GM12874 (cell line): ENCODE measurements at regions not wholly inside any gene's neighbourhood (a gene's known extent, or its start where the extent isn't known, plus 50 kb on each side); places are given as distances from the start of the nearest gene placed in this dataset.

Experiments used
- CTCF ChIP-seq: IDR thresholded peaks from 2 replicates; pipeline ENCODE4 v1.5.1; 2011; ENCODE audit warnings: low read depth, mild to moderate bottlenecking, control low read depth, low read length, moderate library complexity; ENCODE audit not compliant: insufficient read depth

GRCh38 chr7:15764010-15764409 is 77.5 kb upstream of the MEOX2 start:
- no peak for TF ChIP-seq CTCF

GRCh38 chr7:15757041-15758000 is 70.8 kb upstream of the MEOX2 start:
- no peak for TF ChIP-seq CTCF

- no peak for TF ChIP-seq CTCF
Observed at GRCh38 chr7:15755061-15755460, 68.6 kb upstream of the MEOX2 start.

GRCh38 chr7:15753887-15754579 is 67.5 kb upstream of the MEOX2 start:
- TF ChIP-seq CTCF: no peak

GRCh38 chr7:15752377-15752776 is 65.9 kb upstream of the MEOX2 start:
- no peak for TF ChIP-seq CTCF

- TF ChIP-seq CTCF: no peak
Observed at GRCh38 chr7:15751191-15751701, 64.8 kb upstream of the MEOX2 start.

- no peak for TF ChIP-seq CTCF
Observed at GRCh38 chr7:15750727-15751126, 64.2 kb upstream of the MEOX2 start.
